Neural progenitor cell (in vitro differentiated cells): ENCODE measurements at regions not wholly inside any gene's neighbourhood (a gene's known extent, or its start where the extent isn't known, plus 50 kb on each side); places are given as distances from the start of the nearest gene placed in this dataset.

Experiments used
- CTCF ChIP-seq: fragments of 200-600 bp; sonication (generic); IDR thresholded peaks from 2 replicates; pipeline ENCODE4 v1.5.1; 2017; ENCODE audit warnings: antibody characterized with exemption, mild to moderate bottlenecking
- EZH2 ChIP-seq: fragments of 200-600 bp; sonication (generic); IDR thresholded peaks from 2 replicates; pipeline ENCODE4 v1.6.1; 2017; ENCODE audit warnings: antibody characterized with exemption, mild to moderate bottlenecking, moderate library complexity

- TF ChIP-seq EZH2 (no peak), CTCF (no peak)
Measured at GRCh38 chr7:94241402-94241925, 153.2 kb upstream of the COL1A2 start.
